Heart left ventricle (tissue), 13 donors: ENCODE measurements at regions not wholly inside any gene's neighbourhood (a gene's known extent, or its start where the extent isn't known, plus 50 kb on each side); places are given as distances from the start of the nearest gene placed in this dataset.

Experiments used
- POLR2A ChIP-seq, 2 donors: fragments of 450-650 bp; IDR thresholded peaks; one replicate each; pipeline ENCODE4 v1.6.1; 2017; ENCODE audit warnings: antibody characterized with exemption in 2 of 2, mild to moderate bottlenecking in 2 of 2, moderate library complexity in 2 of 2
- TF ChIP-seq, protein P1 (sequence below), 12 donors: fragments of 200-600 bp; sonication (generic) in 4 of 12; IDR thresholded peaks; one replicate each; pipeline versions ENCODE4 v1.5.0 to v1.8.0; 2018 to 2022; ENCODE audit warnings: antibody characterized with exemption in 12 of 12, mild to moderate bottlenecking in 5 of 12
- donor health status: ischemic (EF 13 %, LVEDD 7.1; RV severe dilation, severe dysfunction).
- donor health status: DM: no; HTN: yes; CAD: no.
- donor health status: DM: no; HTN: no; CAD: no.
- donor health status: ischemic (EF 25% LVEDD 6.9; RV normal size, moderate dysfunction).
- donor health status: ischemic (EF 25% LVEDD 5.7; RV mildly dilated, moderate dysfunction).
- donor health status: ischemic (EF 35%, LVEDD 5.7; RV mildly dilated, moderate dysfunction).
- donor health status: nonischemic (EF 11% LVEDD 7.7; RV severe dilation, severe dysfunction).
- donor health status: DM: yes; HTN: yes; CAD: no.
- donor health status: PGD.
- donor health status: ischemic (EF 29% LVEDD 5.4; RV normal size, mild dysfunction).
- donor health status: nonischemic (EF 23%, LVEDD 6.1; RV moderate dilation, normal function).

DNA sequence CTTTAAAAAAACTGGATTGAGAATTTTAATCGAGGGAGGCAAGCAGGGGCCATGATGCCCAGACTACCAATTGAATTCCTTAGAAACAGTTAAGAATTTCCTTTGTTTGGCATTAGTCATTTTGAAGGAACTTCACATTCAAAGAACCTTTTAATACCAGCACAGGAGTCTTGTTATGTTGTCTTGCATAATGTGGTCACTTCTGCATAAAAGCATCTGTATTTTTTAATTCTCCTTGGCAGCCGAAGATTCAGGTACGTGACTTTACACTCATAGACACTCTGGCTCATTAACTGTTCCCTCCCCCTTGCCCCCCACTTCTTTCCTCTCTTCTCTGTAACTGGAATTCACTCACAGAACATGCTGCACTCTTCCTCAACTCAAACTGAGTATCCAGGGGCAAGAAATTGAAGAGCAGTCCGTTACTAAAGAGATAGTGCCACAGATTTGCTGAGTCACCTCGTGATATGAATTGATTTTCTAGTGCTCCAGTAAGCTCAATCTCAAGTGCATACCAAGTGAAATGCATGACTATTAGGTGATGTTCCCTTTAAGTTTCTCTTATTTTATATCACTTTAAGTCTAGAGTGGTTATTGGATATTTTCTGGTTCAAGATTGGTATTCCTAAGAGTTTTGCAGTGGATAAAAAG, 572.2 kb upstream of the SOX9 start:
- no peak for TF ChIP-seq POLR2A (IDR thresholded peaks at IDR 0.05)
- TF ChIP-seq, protein P1, sequence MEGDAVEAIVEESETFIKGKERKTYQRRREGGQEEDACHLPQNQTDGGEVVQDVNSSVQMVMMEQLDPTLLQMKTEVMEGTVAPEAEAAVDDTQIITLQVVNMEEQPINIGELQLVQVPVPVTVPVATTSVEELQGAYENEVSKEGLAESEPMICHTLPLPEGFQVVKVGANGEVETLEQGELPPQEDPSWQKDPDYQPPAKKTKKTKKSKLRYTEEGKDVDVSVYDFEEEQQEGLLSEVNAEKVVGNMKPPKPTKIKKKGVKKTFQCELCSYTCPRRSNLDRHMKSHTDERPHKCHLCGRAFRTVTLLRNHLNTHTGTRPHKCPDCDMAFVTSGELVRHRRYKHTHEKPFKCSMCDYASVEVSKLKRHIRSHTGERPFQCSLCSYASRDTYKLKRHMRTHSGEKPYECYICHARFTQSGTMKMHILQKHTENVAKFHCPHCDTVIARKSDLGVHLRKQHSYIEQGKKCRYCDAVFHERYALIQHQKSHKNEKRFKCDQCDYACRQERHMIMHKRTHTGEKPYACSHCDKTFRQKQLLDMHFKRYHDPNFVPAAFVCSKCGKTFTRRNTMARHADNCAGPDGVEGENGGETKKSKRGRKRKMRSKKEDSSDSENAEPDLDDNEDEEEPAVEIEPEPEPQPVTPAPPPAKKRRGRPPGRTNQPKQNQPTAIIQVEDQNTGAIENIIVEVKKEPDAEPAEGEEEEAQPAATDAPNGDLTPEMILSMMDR (IDR thresholded peaks at IDR 0.05) = no peak
